B cell (primary cell): ENCODE measurements at regions not wholly inside any gene's neighbourhood (a gene's known extent, or its start where the extent isn't known, plus 50 kb on each side); places are given as distances from the start of the nearest gene placed in this dataset.

ENCODE experiments used
- ATAC-seq: fragments of 200-7000 bp; cut with Tn5 transposase; one replicate; pipeline ENCODE4 v1.10.0; 2021; ENCODE audit warnings: low read depth, mild to moderate bottlenecking, moderate number of reproducible peaks, moderate library complexity
- CTCF ChIA-PET: fragments of 350-600 bp; sonication (Branson Sonifier 250); formaldehyde crosslinking; loops from one replicate; lab custom pipeline; 2021; ENCODE audit warnings: antibody characterized with exemption, inconsistent platforms; lab: Charles Lee
- POLR2A ChIA-PET: fragments of 350-600 bp; sonication (Branson Sonifier 250); formaldehyde crosslinking; loops from one replicate; lab custom pipeline; 2021; ENCODE audit warnings: antibody characterized with exemption; lab: Charles Lee
- DNase-seq: peaks from one replicate; pipeline ENCODE4 v3.0.0; 2013
- H2AFZ ChIP-seq: 2 replicates; pipeline ENCODE4 v1.6.1; 2012; ENCODE audit warnings: mild to moderate bottlenecking, low read depth, low read length; ENCODE audit not compliant: insufficient read depth, poor library complexity, severe bottlenecking
- H3K27ac ChIP-seq, 2 donors: 1 replicate in 1 of 2; 2 replicates in 1 of 2; pipeline ENCODE4 v1.5.1; 2012 to 2013; ENCODE audit warnings: low read length in 2 of 2, mild to moderate bottlenecking in 2 of 2, moderate library complexity in 1 of 2
- H3K27me3 ChIP-seq, 4 experiments: fragments of 200-600 bp in 1 of 4; sonication (generic) in 1 of 4; replicated peaks in 1 of 4; 1 replicate in 2 of 4; 2 replicates in 2 of 4; pipeline versions ENCODE4 v1.6.1 to v1.7.0; 2013 to 2016; ENCODE audit warnings: low read length in 3 of 4, mild to moderate bottlenecking in 2 of 4, mixed read lengths in 1 of 4, moderate library complexity in 1 of 4; ENCODE audit not compliant: insufficient read depth in 4 of 4, control insufficient read depth in 3 of 4; ENCODE audit errors: control extremely low read depth in 1 of 4
- H3K36me3 ChIP-seq, 2 experiments: replicated peaks in 1 of 2; 1 replicate in 1 of 2; 2 replicates in 1 of 2; pipeline versions ENCODE4 v1.6.1 to v1.7.1; 2013; ENCODE audit warnings: low read length in 1 of 2; ENCODE audit not compliant: insufficient read depth in 2 of 2, control insufficient read depth in 1 of 2; ENCODE audit errors: control extremely low read depth in 1 of 2, extremely low read depth in 1 of 2
- H3K4me1 ChIP-seq, 2 donors: fragments of 200-600 bp in 1 of 2; sonication (generic) in 1 of 2; 1 replicate in 1 of 2; 2 replicates in 1 of 2; pipeline versions ENCODE4 v1.5.1 to v1.6.1; 2013 to 2017; ENCODE audit warnings: low read length in 2 of 2; ENCODE audit not compliant: control insufficient read depth in 2 of 2, insufficient read depth in 2 of 2
- H3K4me2 ChIP-seq: replicated peaks from 2 replicates; pipeline ENCODE3; 2012; ENCODE audit warnings: mild to moderate bottlenecking, low read depth, low read length; ENCODE audit not compliant: poor library complexity, severe bottlenecking
- H3K4me3 ChIP-seq, 5 experiments: fragments of 200-600 bp in 1 of 5; sonication (generic) in 1 of 5; 1 replicate in 3 of 5; 2 replicates in 2 of 5; pipeline versions ENCODE4 v1.5.1 to v1.7.0; 2011 to 2016; ENCODE audit warnings: low read length in 4 of 5, mild to moderate bottlenecking in 4 of 5, low read depth in 2 of 5, control low read depth in 1 of 5, moderate library complexity in 1 of 5; ENCODE audit not compliant: insufficient read depth in 1 of 5; ENCODE audit errors: control extremely low read depth in 1 of 5, extremely low read depth in 1 of 5
- H3K79me2 ChIP-seq: fragments of 200-600 bp; sonication (generic); one replicate; pipeline ENCODE4 v1.6.0; 2016; ENCODE audit warnings: low read length; ENCODE audit not compliant: control insufficient read depth, insufficient read depth
- H3K9ac ChIP-seq: fragments of 200-600 bp; sonication (generic); 2 replicates; pipeline ENCODE4 v1.6.1; 2017; ENCODE audit warnings: mild to moderate bottlenecking, low read length, moderate library complexity
- H3K9me3 ChIP-seq, 3 donors: one replicate each; pipeline versions ENCODE4 v1.6.1 to v1.7.1; 2013; ENCODE audit warnings: low read length in 2 of 3; ENCODE audit not compliant: control insufficient read depth in 2 of 3, insufficient read depth in 1 of 3; ENCODE audit errors: control extremely low read depth in 1 of 3
- H4K20me1 ChIP-seq: 2 replicates; pipeline ENCODE4 v1.6.0; 2012; ENCODE audit warnings: mild to moderate bottlenecking, low read length; ENCODE audit not compliant: insufficient read depth, control insufficient read depth, poor library complexity, severe bottlenecking
- H3K27ac Mint-ChIP-seq: one replicate; pipeline ENCODE4 v1.8.0; 2021; ENCODE audit warnings: mixed read lengths
- H3K27me3 Mint-ChIP-seq: one replicate; pipeline ENCODE4 v1.8.0; 2021; ENCODE audit warnings: mixed read lengths
- H3K4me1 Mint-ChIP-seq: one replicate; pipeline ENCODE4 v1.8.0; 2021; ENCODE audit warnings: mixed read lengths
- H3K4me3 Mint-ChIP-seq: one replicate; pipeline ENCODE4 v1.8.0; 2021; ENCODE audit warnings: mixed read lengths
- H3K9me3 Mint-ChIP-seq: one replicate; pipeline ENCODE4 v1.8.0; 2022; ENCODE audit warnings: mixed read lengths; ENCODE audit not compliant: insufficient read depth
- EZH2 ChIP-seq: IDR thresholded peaks from 2 replicates; pipeline ENCODE4 v1.6.1; 2012; ENCODE audit warnings: borderline replicate concordance, low read depth, mild to moderate bottlenecking, moderate library complexity, low read length; ENCODE audit not compliant: insufficient read depth, poor library complexity, severe bottlenecking
- WGBS: methylation state at CpG from one replicate; pipeline ENCODE4 v1.1.5; 2013; ENCODE audit warnings: missing lambda C conversion rate; ENCODE audit not compliant: insufficient coverage; 5-methylcytosine and 5-hydroxymethylcytosine counted together
- intact Hi-C: fragments of 100-400 bp; cut with micrococcal nuclease; formaldehyde crosslinking; loops from one replicate; pipeline ENCODE4 v1.10.0; 2022
- TF ChIP-seq, protein P1 (sequence below): fragments of 200-600 bp; IDR thresholded peaks from one replicate; pipeline ENCODE4 v1.8.0; 2022; ENCODE audit warnings: antibody characterized with exemption, mild to moderate bottlenecking

DNA sequence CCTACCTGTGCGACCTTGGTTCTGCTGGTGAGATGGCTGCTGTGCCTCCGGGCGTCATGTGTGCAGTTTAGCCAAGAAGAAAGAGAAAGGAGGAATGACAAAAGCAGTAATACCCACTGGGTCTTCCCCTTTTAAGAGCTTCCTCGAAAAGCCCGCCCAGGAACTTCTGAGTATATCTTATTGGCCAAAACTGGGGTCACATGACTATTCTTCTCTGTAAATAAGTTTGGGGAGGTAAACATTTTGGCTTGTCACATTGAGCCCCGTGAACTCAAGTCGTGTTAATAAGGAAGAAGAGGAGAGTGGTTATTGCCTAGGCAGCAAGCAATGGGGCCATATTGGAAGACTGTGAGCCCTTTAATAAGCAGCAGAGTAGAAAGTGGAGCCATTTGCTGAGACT, 130.4 kb upstream of the ECI2 start:
- no peak for TF ChIP-seq EZH2
- TF ChIP-seq, protein P1, sequence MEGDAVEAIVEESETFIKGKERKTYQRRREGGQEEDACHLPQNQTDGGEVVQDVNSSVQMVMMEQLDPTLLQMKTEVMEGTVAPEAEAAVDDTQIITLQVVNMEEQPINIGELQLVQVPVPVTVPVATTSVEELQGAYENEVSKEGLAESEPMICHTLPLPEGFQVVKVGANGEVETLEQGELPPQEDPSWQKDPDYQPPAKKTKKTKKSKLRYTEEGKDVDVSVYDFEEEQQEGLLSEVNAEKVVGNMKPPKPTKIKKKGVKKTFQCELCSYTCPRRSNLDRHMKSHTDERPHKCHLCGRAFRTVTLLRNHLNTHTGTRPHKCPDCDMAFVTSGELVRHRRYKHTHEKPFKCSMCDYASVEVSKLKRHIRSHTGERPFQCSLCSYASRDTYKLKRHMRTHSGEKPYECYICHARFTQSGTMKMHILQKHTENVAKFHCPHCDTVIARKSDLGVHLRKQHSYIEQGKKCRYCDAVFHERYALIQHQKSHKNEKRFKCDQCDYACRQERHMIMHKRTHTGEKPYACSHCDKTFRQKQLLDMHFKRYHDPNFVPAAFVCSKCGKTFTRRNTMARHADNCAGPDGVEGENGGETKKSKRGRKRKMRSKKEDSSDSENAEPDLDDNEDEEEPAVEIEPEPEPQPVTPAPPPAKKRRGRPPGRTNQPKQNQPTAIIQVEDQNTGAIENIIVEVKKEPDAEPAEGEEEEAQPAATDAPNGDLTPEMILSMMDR = no peak
- no peaks in the 10 kb centered on the region for H4K20me1 ChIP-seq
- H3K4me2 ChIP-seq = no peak overlapping the region
- no peaks in the 10 kb centered on the region for H3K79me2 ChIP-seq
- Mint-ChIP-seq H3K9me3 (no peaks in the 10 kb centered on the region), H3K27me3 (peaks cover 18% of the 10 kb centered on the region), H3K4me3 (no peak overlapping the region), H3K4me1 (no peaks in the 10 kb centered on the region), H3K27ac (no peak overlapping the region)
- CTCF ChIA-PET = no interaction called here
- no peak overlapping the region for H3K9ac ChIP-seq
- WGBS = 90% methylated on average over 6 of the region's 7 CpGs
- H3K4me1 ChIP-seq = no peaks in the 10 kb centered on the region
- intact Hi-C loops = no loop called here
- no peak overlapping the region for H3K27ac ChIP-seq
- H2AFZ ChIP-seq = no peak overlapping the region
- no peaks in the 10 kb centered on the region for H3K9me3 ChIP-seq
- H3K27me3 ChIP-seq = no peaks in the 10 kb centered on the region
- POLR2A ChIA-PET = no interaction called here
- ATAC-seq (no peak), DNase-seq (no peak)
- no peaks in the 10 kb centered on the region for H3K36me3 ChIP-seq
- H3K4me3 ChIP-seq = no peak overlapping the region

DNA sequence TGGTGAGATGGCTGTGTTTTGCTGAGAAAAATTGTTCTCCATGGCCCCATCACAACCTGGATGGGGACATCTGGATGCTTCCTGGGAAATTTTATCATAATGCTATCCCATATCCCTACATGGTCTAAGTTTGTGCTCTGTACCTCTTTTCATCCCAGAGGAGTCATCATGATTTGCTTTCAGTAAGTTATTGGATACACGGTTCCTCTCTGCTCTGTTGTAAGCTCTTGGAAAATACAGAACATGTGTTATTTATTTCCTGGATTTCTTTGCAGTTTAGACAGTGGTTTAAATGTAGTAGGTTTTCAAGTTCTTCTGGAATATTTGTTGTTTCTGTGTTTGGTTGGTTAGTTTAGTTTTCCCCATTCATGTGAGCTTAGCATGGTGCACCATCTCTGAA, 129.2 kb upstream of the ECI2 start:
- H3K36me3 ChIP-seq = no peaks in the 10 kb centered on the region
- H3K9me3 Mint-ChIP-seq = no peaks in the 10 kb centered on the region
- ChIA-PET POLR2A (no interaction called here), CTCF (no interaction called here)
- H3K9ac ChIP-seq = no peak overlapping the region
- no peaks in the 10 kb centered on the region for H3K27me3 ChIP-seq
- intact Hi-C loops = no loop called here
- H3K4me3 ChIP-seq = no peak overlapping the region
- H3K9me3 ChIP-seq = no peaks in the 10 kb centered on the region
- no peaks in the 10 kb centered on the region for H3K4me1 ChIP-seq
- H4K20me1 ChIP-seq = no peaks in the 10 kb centered on the region
- WGBS = 100% methylated on average over 1 of the region's 1 CpG
- ATAC-seq = no peak
- no peak overlapping the region for H3K27ac Mint-ChIP-seq
- no peak for DNase-seq
- no peaks in the 10 kb centered on the region for H3K4me1 Mint-ChIP-seq
- H3K4me2 ChIP-seq = no peak overlapping the region
- TF ChIP-seq, protein P1 = no peak
- no peak for TF ChIP-seq EZH2
- H3K4me3 Mint-ChIP-seq = no peak overlapping the region
- no peaks in the 10 kb centered on the region for H3K79me2 ChIP-seq
- H3K27me3 Mint-ChIP-seq = peaks cover 22% of the 10 kb centered on the region
- no peak overlapping the region for H3K27ac ChIP-seq
- H2AFZ ChIP-seq = no peak overlapping the region
